Transverse colon (tissue), 4 donors: ENCODE measurements at regions not wholly inside any gene's neighbourhood (a gene's known extent, or its start where the extent isn't known, plus 50 kb on each side); places are given as distances from the start of the nearest gene placed in this dataset.

Experiments used
- EP300 ChIP-seq: sonication (generic); formaldehyde crosslinking; IDR thresholded peaks from one replicate; pipeline ENCODE4 v1.6.1; 2017; ENCODE audit warnings: antibody characterized with exemption, low read depth
- POLR2A ChIP-seq: fragments of 450-650 bp; IDR thresholded peaks from one replicate; pipeline ENCODE4 v1.6.1; 2016; ENCODE audit warnings: antibody characterized with exemption, mild to moderate bottlenecking, moderate library complexity
- POLR2AphosphoS5 ChIP-seq, 3 donors: sonication (generic); formaldehyde crosslinking; IDR thresholded peaks; one replicate each; pipeline ENCODE4 v1.6.1; 2016; ENCODE audit warnings: antibody characterized with exemption in 3 of 3
- TF ChIP-seq, protein P1 (sequence below), 5 experiments: fragments of 200-600 bp in 3 of 5; fragments of 450-650 bp in 2 of 5; sonication (generic) in 3 of 5; IDR thresholded peaks; 1 replicate in 2 of 5; 2 replicates in 3 of 5; pipeline ENCODE4 v1.5.1; 2016 to 2017; ENCODE audit warnings: antibody characterized with exemption in 5 of 5, inconsistent platforms in 3 of 5, mild to moderate bottlenecking in 2 of 5, moderate library complexity in 1 of 5

DNA sequence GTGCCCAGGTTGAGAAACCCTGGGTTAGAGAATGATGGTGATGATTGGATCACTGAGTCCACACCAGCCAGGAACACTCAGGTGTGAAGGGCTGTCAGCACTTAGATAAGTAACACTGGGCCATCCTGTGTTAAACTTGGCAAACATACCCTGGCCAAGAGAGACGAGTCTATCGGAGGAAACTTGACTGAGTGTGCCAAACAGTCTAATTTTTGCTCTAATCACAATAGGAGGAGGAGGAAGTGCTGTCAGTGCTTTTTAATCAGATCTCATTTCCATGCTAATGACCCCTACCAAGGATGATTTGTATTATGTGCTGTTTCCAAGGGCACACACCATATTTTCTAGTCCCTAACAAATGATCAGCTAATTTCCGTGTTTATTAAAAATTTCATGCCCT is 63.8 kb upstream of the SEC11C start:
- no peak for TF ChIP-seq POLR2A
- no peak for TF ChIP-seq POLR2AphosphoS5 (IDR thresholded peaks at IDR 0.05)
- TF ChIP-seq, protein P1, sequence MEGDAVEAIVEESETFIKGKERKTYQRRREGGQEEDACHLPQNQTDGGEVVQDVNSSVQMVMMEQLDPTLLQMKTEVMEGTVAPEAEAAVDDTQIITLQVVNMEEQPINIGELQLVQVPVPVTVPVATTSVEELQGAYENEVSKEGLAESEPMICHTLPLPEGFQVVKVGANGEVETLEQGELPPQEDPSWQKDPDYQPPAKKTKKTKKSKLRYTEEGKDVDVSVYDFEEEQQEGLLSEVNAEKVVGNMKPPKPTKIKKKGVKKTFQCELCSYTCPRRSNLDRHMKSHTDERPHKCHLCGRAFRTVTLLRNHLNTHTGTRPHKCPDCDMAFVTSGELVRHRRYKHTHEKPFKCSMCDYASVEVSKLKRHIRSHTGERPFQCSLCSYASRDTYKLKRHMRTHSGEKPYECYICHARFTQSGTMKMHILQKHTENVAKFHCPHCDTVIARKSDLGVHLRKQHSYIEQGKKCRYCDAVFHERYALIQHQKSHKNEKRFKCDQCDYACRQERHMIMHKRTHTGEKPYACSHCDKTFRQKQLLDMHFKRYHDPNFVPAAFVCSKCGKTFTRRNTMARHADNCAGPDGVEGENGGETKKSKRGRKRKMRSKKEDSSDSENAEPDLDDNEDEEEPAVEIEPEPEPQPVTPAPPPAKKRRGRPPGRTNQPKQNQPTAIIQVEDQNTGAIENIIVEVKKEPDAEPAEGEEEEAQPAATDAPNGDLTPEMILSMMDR (IDR thresholded peaks at IDR 0.05) = no peak
- TF ChIP-seq EP300 = no peak
